Lower leg skin (tissue), 3 donors: ENCODE measurements at regions not wholly inside any gene's neighbourhood (a gene's known extent, or its start where the extent isn't known, plus 50 kb on each side); places are given as distances from the start of the nearest gene placed in this dataset.

Experiments
- CTCF ChIP-seq, 3 donors: fragments of 450-650 bp; IDR thresholded peaks; one replicate each; pipeline ENCODE4 v1.5.1; 2016; ENCODE audit warnings: antibody characterized with exemption in 3 of 3, mild to moderate bottlenecking in 3 of 3, moderate library complexity in 2 of 3
- POLR2A ChIP-seq, 2 donors: fragments of 450-650 bp; IDR thresholded peaks; one replicate each; pipeline ENCODE4 v1.6.1; 2016 to 2017; ENCODE audit warnings: antibody characterized with exemption in 2 of 2, mild to moderate bottlenecking in 1 of 2, moderate library complexity in 1 of 2

DNA sequence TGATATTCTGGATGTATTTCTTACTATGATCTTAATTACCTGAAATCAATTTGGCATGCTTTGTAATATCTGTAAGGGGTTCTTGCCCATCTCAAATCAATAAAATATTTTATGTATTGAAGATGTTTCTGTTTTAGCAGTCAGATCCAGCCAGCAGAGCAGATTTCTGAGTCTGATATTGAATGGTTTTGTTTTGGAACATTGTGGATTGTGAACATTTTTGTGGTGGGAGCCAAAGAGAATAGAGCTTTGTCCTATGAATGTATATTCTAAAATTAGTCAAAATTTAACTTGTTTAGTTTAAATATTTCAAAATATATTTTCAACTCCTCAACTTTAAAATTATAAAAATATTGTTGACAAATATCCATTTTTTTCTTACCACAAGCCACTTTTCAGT is 197.0 kb downstream of the UBE2E3 start:
- TF ChIP-seq CTCF (IDR thresholded peaks at IDR 0.05) = no peak
- no peak for TF ChIP-seq POLR2A (IDR thresholded peaks at IDR 0.05)
